SK-N-SH (cell line): ENCODE measurements at regions not wholly inside any gene's neighbourhood (a gene's known extent, or its start where the extent isn't known, plus 50 kb on each side); places are given as distances from the start of the nearest gene placed in this dataset.

Source experiments
- CHD2 ChIP-seq: fragments of 150-350 bp; IDR thresholded peaks from 2 replicates; pipeline ENCODE4 v1.6.1; 2018; ENCODE audit warnings: low read length; ENCODE audit not compliant: partially characterized antibody
- CTCF ChIP-seq: fragments of 200-600 bp; sonication (generic); IDR thresholded peaks from 2 replicates; pipeline ENCODE4 v1.6.1; 2017; ENCODE audit warnings: antibody characterized with exemption, mild to moderate bottlenecking, moderate library complexity
- RAD21 ChIP-seq: IDR thresholded peaks from 2 replicates; pipeline ENCODE4 v1.6.1; 2012; ENCODE audit warnings: mild to moderate bottlenecking, low read length
- YY1 ChIP-seq: IDR thresholded peaks from 2 replicates; pipeline ENCODE4 v1.4.0; 2012; ENCODE audit warnings: low read depth, mild to moderate bottlenecking

DNA sequence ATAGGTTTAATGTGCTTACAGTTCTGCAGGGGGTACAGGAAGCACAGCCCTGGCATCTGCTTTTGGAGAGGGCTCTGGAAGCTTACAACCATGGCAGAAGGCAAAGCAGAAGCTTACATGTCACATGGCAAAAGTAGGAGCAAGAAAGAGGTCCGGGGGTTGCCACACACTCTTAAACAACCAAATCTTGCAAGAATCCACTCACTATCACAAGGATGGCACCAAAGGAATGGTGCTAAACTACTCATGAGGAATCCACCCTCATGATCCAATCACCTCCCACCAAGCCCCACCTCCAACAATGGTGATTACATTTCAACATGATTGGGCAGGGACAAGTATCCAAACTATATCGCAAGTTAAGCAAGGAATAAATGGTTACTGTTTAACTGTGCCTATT, 255.8 kb upstream of the AVPR1A start:
- TF ChIP-seq CHD2: no peak
- no peak for TF ChIP-seq RAD21
- no peak for TF ChIP-seq CTCF
- TF ChIP-seq YY1: no peak
